ENCODE measurements at regions not wholly inside any gene's neighbourhood (a gene's known extent, or its start where the extent isn't known, plus 50 kb on each side); places are given as distances from the start of the nearest gene placed in this dataset.

DNA sequence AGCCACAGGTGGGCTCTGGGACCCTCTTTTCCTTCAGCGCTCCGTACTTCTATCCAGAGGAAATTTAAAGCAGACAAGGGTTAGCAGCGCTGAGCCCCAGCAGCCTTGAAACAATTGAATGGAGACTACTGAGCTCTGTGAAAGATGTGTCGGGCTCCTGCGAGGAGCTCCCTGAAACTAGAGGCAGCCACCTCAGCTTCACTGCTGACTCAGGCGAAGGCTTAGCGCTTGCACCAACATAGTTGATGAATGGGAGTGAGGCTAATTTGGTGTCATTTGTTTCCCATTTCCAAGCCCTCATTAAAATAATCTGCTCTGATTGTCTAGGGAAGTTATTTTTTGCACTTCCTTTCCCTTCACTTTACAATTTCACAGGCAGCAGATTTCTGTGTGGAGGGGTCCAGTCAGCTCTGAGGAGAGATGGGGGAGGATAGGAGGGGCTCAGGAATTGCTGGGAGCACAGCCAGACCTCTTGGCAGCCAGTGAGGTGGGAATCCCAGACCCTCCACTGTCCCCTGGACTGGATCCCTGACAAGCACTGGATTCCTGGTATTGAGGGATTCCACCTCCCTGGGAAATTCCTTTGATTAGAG is 398.9 kb upstream of the PLXNA2 start:
- DNase-seq = no peak

DNA sequence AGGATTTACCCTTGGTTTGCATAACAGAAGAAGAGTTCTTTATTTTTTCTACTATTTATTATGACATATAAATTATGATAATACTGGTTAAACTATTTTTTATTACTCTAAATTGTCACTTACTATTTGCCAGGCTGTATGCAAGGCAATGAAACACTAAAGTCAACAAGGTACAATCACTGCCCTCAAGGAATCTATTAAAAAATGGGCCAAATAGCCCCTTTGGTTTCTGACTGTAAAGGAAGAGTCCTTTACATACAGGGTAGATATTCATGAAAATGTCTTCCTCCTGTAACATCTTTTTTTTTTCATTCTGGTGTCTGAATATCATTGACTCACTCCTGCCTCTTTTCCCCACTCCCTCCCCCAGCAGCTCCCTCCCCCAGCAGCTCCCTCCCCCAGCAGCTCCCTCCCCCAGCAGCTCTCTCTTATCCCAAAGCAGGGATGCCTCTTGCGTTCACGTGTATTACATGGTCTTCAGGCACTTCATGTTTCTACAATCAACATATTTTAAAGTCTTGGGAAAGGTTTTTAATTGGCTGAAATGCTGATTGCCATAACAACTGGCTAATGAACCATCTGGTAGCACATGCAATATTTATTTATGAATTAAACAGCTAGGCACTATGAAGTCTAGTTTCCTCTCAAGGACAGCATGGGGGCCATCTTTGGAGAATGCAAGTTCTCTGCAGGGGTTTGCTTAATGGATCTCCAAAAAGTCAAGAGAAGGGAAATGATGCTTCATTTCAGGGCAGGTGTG is 400.4 kb upstream of the PLXNA2 start:
- DNase-seq = no peak

DNA sequence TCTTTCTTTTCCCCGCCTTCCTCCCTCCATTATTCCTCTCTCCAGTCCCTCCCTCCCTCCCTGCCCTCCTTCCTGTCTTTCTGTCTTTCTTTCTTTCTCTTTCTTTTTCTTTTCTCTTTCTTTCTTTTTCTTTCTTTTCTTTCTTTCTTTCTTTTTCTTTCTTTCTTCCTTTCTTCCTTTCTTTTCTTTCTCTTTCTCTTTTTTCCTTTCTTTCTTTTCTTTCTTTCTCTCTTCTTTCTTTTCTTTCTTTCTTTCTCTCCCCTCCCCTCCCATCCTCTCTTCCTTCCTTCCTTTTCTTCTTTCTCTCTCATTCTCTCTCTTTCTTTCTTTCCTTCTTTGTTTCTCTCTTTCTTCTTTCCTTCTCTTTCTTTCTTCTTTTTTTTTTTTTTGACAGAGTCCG is 402.2 kb upstream of the PLXNA2 start:
- DNase-seq = no peak

DNA sequence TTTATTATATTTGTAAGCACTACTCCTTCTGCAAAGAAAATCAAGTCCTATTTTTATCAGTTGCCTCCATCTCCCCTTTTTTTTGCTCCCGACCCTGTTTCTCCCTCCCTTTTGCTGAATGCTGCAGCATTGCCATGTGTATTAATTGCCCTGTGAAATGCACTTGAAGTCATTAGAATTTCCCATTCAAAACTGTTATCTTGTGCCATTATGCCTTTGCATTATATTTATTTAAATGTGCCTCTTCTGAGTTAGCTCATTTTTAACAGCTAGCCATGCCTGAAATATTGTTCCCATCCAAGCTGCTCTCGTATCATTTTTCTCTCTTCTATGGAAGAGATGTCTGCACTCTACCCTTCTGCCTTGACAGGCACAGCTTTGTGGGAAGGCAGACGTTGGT is 404.0 kb upstream of the PLXNA2 start:
- DNase-seq = no peak

DNA sequence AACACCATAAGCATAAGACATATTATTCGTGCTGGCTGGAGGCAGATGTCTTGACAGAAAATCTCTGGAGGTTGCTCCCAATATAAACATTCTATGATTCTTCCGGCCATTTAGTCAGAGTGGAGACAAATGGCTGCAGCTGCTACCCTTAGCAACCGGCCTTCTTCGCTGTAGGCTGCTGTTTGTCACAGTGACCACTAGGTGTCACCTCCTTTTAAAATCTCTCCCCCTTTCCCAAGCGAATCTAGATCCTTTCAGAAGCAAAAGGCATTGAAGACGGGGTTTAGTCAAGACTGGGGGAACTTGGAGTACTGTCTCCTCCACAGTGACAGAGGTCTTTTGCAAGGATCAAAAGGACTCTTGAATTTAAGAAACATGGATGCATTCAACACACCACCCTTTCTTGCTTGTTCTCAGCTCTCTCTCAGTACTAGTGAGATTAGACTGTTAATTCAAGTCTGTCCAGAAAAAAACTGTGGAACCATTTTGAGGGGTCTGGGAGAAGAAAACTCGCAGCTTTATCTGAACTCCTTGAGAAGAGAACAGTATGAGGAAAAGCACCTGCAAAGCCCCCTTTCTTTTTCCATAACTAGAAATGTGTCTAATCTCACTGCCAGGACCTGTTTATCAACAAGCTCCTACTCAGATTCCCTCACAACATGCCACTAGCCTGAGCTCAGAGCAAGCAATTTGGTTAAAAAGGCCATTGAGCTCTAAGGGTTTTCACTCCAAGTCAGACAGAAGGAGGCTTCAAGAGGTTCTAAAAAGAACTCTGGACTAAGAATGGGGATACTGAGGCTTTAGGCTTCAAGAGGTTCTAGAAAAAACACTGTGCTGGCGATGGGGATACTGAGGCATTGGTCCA is 408.3 kb upstream of the PLXNA2 start:
- peak in 8 of 14 donors; percentile 2 to 33 (median 7) for DNase-seq

DNA sequence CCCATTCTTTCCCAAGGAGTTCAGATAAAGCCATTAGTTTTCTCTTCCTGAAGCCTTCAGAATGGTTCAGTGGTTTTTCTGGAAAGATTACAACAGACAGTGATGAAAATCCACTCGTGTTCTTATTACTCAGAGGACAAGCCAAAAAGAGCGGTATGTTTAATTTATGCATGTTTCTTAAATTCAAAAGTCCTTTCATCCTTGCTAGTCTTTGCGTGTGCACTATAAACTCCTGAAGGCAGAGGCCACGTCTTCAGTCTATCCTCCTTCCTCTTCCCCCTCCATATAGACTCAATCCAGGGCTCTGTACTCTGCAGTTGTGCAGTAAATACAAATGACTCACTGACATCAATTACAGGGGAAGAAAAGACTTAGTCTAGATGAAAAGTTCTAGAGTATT is 409.2 kb upstream of the PLXNA2 start:
- no peak for DNase-seq

DNA sequence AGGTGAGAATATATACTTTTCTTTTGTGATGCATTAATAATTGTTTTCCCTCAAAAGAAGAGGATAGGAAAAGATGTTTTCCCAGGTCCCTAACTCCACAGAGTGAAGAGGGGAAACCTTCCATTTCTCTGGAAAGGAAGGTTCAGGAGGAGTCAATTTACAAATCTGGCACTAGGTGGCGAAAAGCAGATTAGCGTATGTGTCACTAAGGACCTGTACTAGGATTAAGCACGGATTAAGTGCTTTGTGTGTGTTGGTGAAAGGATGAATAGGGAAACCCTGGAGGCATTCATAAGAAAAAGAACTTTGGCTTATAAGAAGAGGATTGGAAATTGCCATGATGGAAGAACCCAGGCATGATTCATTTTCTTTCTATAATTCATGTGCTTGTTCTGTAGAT is 410.1 kb upstream of the PLXNA2 start:
- no peak for DNase-seq

DNA sequence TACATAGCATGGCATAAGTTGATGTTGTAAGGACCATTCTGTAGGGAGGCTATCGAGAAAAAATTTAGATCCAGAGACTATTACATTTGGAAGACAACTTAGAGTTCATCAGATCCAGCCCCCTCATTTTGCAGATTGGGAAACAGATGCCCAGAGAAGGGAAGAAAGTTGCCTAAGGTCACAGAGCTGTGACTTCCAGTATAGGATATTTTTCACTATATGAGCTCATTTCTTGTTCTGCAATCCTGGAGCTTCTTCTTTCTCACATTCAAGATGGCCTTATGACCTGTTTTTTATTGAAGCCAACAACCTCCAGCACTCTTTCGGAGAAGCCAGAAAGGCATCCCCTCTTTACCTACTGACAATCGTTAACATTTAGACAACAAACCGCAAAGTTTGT is 421.8 kb upstream of the PLXNA2 start:
- DNase-seq = no peak

DNA sequence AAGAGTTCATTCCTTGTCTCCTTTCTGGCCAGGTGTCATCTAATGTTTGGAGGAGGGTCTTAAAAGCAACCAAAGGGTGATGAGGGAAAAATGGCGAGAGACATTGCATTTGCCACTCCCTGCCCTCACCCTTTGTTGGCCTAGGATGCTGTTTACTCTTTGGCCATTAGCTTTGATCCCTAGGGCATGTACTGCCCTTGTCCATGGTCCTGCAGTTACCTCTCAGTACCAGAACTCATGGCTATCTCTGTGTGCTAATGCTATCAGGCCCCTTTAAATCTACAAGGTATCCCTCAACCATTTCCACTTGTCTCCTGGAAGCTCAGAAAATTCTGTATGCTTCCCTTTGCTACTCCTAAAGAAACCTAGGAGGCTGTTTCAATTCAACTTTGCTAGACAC is 424.8 kb upstream of the PLXNA2 start:
- DNase-seq = no peak

DNA sequence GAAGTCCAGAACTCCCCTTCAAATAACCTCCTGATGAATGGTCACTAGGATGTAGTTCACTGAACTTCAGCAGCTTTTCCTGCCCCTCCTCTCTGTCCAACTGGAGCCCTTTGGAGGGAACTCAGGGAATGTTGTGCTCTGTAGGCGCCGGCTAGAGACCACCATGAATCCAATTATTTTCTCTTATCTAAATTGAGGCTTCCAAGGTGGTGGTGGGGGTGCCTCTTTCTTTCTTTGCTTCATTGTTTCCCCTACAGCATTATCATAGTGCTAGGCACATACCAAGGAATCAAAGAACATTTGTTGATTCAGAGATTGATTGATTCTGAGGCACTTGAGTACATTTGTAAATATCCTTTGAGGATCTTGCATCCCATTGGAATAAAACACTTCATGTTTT is 426.6 kb upstream of the PLXNA2 start:
- no peak for DNase-seq

DNA sequence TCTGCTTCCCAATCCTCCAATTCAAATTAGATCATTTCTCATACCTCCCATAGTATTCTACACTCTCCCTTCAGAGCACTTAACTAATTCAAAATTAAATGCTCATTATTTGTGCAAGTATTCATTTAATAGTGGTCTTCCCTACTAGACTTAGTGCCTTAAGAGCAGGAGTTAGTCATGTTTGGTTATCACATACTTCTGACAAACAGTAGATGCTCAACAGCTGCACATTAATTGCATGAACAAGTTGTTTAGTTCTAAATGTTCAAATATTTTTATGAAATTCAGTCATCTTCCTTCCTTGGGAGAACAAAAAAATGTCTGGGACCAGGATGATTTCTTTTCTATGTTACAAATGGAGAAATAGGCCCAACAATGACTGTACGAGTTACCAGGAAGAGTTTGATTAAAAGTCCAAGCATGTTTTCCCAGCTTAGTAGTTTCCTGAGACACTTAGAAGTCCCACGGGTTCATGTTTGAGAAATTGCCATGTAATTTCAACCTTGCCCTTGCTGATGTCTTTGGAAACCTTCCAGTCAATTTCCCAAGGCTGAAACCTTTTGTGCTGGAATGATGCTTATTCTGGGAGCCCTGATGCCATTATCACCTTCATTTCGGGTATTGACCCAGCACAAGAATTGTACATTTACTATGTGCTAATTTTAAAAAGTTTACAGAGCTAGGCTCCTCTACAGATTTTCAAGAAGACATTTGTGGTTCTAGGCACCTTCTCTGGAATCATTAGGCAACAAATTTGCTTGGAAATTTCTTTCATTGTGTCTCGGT is 437.9 kb upstream of the PLXNA2 start:
- DNase-seq = no peak

DNA sequence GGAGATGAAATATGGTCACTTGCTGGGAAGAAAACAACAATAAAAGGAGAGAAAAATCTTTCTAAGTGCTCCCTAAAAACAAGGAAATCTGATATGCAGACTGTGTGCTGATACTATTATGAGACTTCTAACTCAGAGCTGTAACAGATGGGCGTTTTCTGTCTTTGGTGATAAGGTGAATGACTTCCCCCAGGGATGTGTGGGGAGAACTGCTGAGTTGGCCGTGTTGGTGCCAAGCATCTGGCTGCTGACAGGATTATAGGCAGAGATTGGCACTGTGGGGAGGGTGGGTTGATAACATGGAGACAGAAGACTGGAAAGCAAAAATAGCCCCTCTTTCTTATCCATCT is 438.5 kb upstream of the PLXNA2 start:
- DNase-seq = no peak

DNA sequence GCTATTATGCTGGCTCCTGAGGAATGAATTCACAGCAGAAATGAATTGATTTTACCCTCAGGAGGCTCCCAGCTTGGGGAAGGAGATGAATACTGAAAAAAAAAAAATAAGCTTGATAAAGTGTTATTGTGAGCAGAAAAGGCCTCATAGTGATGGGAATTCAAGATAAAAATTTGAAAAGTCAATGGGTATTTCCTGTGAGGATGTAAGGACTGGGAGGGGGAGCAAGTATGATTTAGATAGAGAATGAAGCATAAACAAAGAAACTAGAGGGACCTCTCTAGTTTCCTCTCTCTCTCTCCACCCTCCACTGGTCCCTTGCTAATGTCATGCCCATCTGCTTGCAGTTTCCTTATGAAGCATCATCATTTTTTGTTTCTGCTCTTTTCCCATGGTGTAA is 439.0 kb upstream of the PLXNA2 start:
- no peak for DNase-seq

DNA sequence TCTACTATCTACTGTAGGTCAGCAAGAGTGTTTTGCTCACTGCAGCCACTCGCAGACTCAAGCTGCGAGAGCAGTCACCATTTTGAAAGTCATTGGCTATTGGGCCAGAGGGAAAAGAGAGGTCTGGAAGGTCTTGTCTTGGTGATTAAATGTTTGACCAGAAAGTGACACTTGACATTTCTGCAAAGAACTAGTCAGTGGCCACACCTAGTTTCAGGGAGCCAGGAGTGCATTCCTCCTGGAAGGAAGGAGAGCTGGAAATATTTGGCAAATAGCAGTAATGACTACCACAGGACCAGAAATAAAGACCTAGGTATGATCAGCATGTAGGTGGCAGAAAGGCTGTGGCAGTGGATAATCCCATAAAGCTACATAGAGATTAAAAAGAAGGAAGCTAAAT is 440.0 kb upstream of the PLXNA2 start:
- DNase-seq = no peak

DNA sequence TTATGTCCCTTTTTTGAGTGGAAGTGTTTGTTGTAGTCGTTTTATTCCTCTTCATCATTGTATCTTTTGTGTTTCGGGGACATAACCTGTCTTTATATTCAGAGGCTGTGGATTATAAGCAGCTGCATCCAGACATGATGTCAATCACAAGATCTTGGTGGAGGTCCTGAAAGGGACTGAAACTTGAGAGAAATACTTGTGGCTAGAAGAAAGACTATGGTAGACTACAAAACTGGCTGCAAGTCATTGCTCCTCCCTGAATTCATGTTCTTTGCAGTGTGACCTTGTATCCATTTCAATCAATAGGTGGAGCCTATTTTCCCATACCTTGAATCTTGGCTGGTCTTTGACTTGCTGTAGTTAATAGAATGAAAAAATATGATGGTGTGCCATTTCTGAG is 442.4 kb upstream of the PLXNA2 start:
- DNase-seq = no peak

DNA sequence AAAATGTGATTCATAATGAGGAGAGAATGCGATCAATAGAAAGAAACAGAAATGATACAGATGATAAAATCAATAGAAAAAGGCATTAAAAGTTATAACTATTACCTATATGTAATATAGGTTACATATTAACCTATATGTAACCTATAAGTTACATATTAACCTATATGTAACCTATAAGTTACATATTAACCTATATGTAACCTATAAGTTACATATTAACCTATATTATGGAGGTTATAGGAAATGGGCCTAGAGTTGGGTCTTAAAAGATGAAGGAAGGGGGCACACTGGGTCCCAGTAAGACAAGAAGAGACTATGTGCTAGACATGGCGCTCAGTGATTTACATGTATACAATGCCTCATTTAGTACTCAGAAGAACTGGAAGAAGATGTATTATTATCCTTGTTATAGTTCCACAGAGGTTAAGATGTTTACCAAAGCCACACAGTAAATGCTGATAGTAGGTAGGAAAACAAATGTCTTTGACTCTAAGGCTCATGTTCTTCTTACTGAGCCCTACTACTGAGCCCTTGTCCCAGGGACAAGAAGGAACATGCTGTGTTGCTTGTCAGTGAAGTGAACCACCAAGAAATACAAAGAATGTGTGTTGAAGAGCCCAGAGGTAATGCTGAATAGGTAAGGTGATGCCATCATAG is 444.6 kb upstream of the PLXNA2 start:
- no peak for DNase-seq

DNA sequence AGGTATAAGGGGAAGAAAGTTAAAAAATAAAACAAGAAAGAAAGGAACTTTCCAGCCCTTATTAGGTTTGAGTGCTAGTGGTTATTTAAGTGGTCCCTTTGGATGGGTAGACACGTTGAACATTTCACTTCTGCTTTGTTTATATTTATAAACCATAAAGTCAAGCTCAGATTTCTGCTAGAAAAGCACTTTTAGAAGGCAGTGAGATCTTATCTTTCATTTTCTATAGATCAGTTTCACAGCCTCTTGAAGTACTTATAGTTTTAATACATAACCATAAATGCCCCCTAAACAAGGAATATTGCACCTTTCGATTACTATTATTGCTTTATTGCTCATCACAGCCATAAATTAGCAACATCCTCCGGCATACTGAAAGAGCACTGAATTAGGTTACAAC is 446.8 kb upstream of the PLXNA2 start:
- DNase-seq = no peak

DNA sequence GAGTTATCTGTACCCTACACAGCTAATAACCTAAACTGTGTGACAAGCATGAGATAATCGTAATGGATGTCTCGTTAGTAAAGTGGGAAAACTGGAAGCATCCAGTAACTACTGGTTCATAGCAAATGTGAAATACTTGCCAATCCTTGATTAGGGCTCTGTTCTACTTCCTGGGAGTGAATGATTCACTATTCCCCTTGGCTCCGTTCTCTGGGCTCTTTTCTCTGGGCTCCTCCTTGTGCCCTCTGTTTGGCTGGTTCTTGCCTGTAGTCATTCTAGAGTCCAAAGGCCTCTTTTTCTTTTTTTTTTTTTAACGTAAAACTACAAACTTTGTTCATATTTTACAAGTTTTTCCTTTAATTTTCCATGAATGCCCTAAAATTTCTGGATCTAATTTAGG is 465.8 kb upstream of the PLXNA2 start:
- DNase-seq = no peak

DNA sequence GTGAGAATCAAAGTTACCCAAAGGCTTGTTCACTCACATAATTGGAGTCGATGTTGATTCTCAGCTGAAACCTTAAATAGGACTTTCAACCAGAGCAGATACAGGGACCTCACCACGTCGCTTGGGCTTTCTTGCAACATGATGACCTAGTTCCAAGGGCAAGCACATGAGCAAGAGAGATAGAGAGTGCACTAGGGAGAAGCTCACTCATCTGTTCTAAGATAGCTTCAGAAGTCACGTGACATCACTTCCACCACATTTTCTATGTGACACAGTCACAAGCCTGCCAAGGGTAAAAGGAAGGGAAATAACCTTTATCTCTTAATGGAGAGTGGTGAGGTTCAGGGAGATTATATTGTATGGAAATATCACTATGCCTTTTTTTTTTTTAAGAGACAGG is 470.1 kb upstream of the PLXNA2 start:
- DNase-seq = no peak

DNA sequence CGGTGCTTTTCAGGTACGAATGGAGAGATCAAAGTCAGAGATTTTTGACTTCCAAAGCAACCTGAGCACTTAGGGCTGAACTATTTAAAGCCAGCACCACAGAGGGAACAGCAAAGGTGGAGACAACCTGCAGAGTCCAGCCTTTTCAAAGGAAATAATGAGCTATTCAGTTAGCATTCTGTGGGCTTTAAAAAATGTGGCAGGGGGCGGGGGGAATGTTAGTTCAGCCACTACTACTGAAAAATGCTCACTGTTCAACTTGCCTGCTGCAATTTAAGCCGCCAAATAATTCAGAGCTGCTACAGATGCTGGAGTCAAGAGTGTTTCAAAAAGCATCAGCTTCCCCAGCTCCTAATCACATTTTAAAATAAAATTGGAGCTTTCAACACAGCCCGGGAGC is 473.3 kb upstream of the PLXNA2 start:
- no peak for DNase-seq

DNA sequence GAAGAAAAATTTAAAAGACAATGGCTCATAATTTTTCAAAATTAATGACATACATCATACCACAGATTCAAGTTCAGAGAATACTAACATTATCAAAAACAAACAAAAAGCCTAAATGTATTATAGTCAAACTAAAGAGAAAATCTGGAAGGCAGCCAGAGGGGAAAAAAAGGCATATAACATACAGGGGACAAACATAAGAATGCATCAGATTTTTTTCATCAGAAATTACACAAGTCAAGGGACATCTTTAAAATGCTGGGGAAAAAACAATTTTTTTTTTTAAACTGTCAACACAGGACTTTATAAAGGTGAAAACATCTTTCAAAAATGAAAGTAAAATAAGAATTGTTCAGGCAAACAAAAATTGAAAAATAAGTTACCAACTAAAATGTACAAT is 478.4 kb upstream of the PLXNA2 start:
- DNase-seq = no peak

DNA sequence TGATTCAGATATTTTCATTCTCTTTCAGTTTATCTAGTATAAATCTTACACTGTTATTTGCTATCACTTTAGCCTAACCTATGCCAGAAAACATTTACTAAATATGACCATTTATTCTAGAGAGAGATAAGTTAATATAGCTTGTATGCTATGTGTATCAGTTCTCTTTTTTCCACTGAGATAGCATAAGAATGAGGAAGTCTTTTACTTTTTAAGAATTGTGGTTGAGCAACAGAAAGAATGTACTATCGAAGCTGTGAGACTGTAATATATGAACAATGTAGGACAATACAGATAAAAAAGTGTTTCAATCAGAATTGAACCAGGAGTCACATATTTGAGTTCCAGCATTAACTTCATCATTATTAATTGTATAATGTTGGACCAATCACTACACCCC is 479.9 kb upstream of the PLXNA2 start:
- DNase-seq = no peak

DNA sequence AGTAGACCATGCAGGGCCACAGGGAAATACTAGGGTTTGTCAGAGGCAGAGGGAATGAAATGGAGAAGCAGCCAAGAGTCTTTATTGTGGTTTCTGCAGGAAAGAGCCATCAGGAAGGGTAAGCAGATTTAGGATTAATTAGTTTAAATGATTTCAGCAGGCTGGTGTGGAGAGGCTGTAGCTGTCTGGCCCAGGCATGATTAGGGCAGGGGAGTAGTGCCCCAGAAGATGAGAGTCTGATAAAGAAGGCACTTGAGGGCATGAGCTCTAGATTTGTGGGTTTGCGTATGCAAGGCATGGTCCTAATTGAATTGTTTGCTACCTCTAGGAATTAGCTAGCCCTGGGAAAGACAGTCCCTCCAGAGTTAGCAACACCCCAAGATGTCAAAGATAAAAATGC is 484.6 kb upstream of the PLXNA2 start:
- no peak for DNase-seq
